Thyroid gland (tissue), 4 donors: ENCODE measurements at regions not wholly inside any gene's neighbourhood (a gene's known extent, or its start where the extent isn't known, plus 50 kb on each side); places are given as distances from the start of the nearest gene placed in this dataset.
"Not testable (repeated sequence)": the region's sequence is repeated elsewhere in the genome, so short reads cannot be mapped to it uniquely, and the experiment has no call there.

Experiments used
- DNase-seq, 2 donors: peaks; one replicate each; pipeline ENCODE4 v3.0.0-alpha.2; 2019
- H3K27ac ChIP-seq, 3 donors: fragments of 200-600 bp; sonication (generic); 1 replicate in 2 of 3; 2 replicates in 1 of 3; pipeline ENCODE4 v1.5.1; 2016 to 2019; ENCODE audit warnings: mild to moderate bottlenecking in 1 of 3, moderate library complexity in 1 of 3
- H3K27me3 ChIP-seq: fragments of 200-600 bp; sonication (generic); one replicate; pipeline ENCODE4 v1.5.1; 2019
- H3K36me3 ChIP-seq, 2 donors: fragments of 200-600 bp; sonication (generic); one replicate each; pipeline ENCODE4 v1.5.1; 2016 to 2019
- H3K4me1 ChIP-seq, 2 donors: fragments of 200-600 bp; sonication (generic); one replicate each; pipeline ENCODE4 v1.5.1; 2017 to 2019
- H3K4me3 ChIP-seq, 3 donors: fragments of 200-600 bp; sonication (generic); replicated peaks in 1 of 3; 1 replicate in 2 of 3; 2 replicates in 1 of 3; pipeline ENCODE4 v1.5.1; 2016; ENCODE audit warnings: mild to moderate bottlenecking in 1 of 3
- H3K9me3 ChIP-seq: fragments of 200-600 bp; sonication (generic); one replicate; pipeline ENCODE4 v1.5.1; 2017
- POLR2A ChIP-seq, 2 donors: fragments of 450-650 bp; IDR thresholded peaks; one replicate each; pipeline ENCODE4 v1.6.1; 2017; ENCODE audit warnings: antibody characterized with exemption in 2 of 2, mild to moderate bottlenecking in 2 of 2, moderate library complexity in 1 of 2
- WGBS, 2 donors: methylation state at CpG; one replicate each; pipeline ENCODE4 v1.1.5; 2017; 5-methylcytosine and 5-hydroxymethylcytosine counted together
- intact Hi-C: fragments of 100-400 bp; cut with DNase I; formaldehyde crosslinking; loops from one replicate; pipeline ENCODE4 v1.15.1; 2023
- TF ChIP-seq, protein P1 (sequence below), 6 experiments: fragments of 200-600 bp in 3 of 6; fragments of 450-650 bp in 3 of 6; sonication (generic) in 3 of 6; IDR thresholded peaks; one replicate each; pipeline ENCODE4 v1.5.1; 2016 to 2019; ENCODE audit warnings: antibody characterized with exemption in 6 of 6, mild to moderate bottlenecking in 2 of 6, inconsistent platforms in 1 of 6, moderate library complexity in 1 of 6

DNA sequence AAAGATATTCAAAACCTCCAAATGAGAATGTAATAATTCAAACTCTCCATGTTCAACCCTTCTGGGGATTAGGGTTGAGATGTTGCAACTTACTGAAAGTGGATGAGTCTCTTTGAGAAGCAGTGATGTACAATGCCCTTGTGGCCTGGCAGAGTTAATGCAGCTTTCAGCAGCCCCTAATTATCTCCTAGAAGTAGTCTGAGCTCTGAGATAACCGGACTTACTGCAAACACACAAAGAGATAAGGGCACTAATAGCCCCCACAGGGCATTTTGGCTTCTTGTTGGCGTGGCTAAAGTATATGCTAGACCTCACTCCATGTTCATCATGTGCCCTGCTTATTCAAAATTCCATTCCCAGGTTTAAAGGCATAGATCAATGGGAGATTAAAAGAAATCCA lies 404.7 kb downstream of the NEBL start:
- no peak overlapping the region for H3K4me3 ChIP-seq
- intact Hi-C loops, result no loop called here
- no peaks in the 10 kb centered on the region for H3K9me3 ChIP-seq
- H3K36me3 ChIP-seq, result no peaks in the 10 kb centered on the region
- no peak overlapping the region for H3K27ac ChIP-seq
- H3K4me1 ChIP-seq, result no peaks in the 10 kb centered on the region
- DNase-seq, result no peak
- TF ChIP-seq, protein P1, sequence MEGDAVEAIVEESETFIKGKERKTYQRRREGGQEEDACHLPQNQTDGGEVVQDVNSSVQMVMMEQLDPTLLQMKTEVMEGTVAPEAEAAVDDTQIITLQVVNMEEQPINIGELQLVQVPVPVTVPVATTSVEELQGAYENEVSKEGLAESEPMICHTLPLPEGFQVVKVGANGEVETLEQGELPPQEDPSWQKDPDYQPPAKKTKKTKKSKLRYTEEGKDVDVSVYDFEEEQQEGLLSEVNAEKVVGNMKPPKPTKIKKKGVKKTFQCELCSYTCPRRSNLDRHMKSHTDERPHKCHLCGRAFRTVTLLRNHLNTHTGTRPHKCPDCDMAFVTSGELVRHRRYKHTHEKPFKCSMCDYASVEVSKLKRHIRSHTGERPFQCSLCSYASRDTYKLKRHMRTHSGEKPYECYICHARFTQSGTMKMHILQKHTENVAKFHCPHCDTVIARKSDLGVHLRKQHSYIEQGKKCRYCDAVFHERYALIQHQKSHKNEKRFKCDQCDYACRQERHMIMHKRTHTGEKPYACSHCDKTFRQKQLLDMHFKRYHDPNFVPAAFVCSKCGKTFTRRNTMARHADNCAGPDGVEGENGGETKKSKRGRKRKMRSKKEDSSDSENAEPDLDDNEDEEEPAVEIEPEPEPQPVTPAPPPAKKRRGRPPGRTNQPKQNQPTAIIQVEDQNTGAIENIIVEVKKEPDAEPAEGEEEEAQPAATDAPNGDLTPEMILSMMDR (IDR thresholded peaks at IDR 0.05), result no peak
- TF ChIP-seq POLR2A (IDR thresholded peaks at IDR 0.05), result no peak
- WGBS, 2 donors, result 47 to 48% methylated on average over 2 of the region's 2 CpGs
- no peaks in the 10 kb centered on the region for H3K27me3 ChIP-seq

DNA sequence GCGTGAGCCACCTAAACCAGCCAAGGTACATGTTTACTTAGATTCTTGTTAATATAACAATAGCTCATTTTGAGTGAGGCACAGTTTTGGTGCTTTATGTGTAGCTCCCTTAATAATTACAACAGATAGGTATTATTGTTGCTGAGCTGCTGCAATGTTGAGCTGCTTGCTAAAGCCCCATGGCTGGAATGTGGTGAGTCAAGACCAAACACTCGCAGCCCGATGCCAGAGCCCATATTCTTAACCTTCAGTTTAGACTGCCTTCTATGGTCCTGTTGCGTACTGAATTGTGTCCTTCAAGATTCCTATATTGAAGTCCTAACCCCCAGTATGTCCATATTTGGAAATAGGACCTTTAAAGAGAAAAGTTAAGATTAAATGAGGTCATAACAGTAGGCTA lies 407.1 kb downstream of the NEBL start:
- TF ChIP-seq, protein P1 (IDR thresholded peaks at IDR 0.05), result no peak
- TF ChIP-seq POLR2A (IDR thresholded peaks at IDR 0.05), result no peak
- no peak overlapping the region for H3K27ac ChIP-seq
- H3K4me3 ChIP-seq, result no peak overlapping the region
- intact Hi-C loops, result no loop called here
- H3K9me3 ChIP-seq, result no peaks in the 10 kb centered on the region
- no peaks in the 10 kb centered on the region for H3K36me3 ChIP-seq
- no peak for DNase-seq
- H3K4me1 ChIP-seq, result no peaks in the 10 kb centered on the region
- 89 to 93% methylated on average over 4 of the region's 4 CpGs for WGBS, 2 donors
- no peaks in the 10 kb centered on the region for H3K27me3 ChIP-seq

DNA sequence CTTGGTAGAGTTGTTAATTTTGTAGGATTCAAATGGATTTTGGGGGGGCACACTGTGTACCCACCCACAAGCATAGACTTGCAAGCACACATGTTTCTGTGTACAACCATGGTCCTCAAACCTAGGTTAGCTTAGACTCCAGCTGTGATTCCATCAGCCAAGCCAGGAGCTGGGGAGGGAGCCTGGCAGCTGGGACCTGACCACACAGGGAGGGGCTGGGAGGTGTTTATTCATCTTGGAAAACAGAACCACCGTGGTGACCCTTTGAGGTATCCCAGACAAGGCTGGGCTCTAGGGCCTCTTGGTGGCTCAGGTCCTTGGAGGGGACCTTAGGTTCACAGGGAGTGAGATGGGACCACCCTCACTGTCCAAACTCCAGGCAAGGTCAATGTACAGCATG lies 410.3 kb downstream of the NEBL start:
- H3K9me3 ChIP-seq, result no peaks in the 10 kb centered on the region
- WGBS, 2 donors, result 10 to 50% methylated on average over 1 of the region's 1 CpG
- H3K27me3 ChIP-seq, result no peaks in the 10 kb centered on the region
- no peak for DNase-seq
- TF ChIP-seq, protein P1 (IDR thresholded peaks at IDR 0.05), result no peak
- no peak overlapping the region for H3K4me3 ChIP-seq
- H3K27ac ChIP-seq, result no peak overlapping the region
- intact Hi-C loops, result no loop called here
- H3K4me1 ChIP-seq, result no peaks in the 10 kb centered on the region
- H3K36me3 ChIP-seq, result no peaks in the 10 kb centered on the region

DNA sequence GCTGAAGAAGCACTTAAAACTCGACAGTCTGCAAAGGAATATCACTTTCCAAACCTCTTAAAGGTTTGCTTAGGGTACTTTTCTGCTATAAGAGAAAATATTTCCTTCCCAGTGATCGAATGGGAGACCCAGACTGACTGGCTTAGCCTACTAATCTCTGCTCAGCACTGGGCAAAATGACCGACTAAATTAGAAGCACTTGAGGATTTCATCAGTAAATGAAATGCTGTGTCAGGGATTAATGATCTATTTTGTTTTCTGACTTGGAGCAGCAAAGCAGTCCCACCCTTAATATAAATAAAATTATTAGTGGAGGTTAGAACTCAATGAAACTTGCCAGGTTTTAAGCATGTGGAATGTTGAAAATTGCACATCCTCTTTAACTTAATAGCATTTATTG lies 411.6 kb downstream of the NEBL start:
- no peak for TF ChIP-seq POLR2A (IDR thresholded peaks at IDR 0.05)
- TF ChIP-seq, protein P1 (IDR thresholded peaks at IDR 0.05), result no peak
- 18 to 32% methylated on average over 3 of the region's 3 CpGs for WGBS, 2 donors
- no peak for DNase-seq
- no peaks in the 10 kb centered on the region for H3K36me3 ChIP-seq
- no peak overlapping the region for H3K4me3 ChIP-seq
- H3K4me1 ChIP-seq, result no peaks in the 10 kb centered on the region
- no peak overlapping the region for H3K27ac ChIP-seq
- H3K27me3 ChIP-seq, result no peaks in the 10 kb centered on the region
- H3K9me3 ChIP-seq, result no peaks in the 10 kb centered on the region
- intact Hi-C loops, result no loop called here

DNA sequence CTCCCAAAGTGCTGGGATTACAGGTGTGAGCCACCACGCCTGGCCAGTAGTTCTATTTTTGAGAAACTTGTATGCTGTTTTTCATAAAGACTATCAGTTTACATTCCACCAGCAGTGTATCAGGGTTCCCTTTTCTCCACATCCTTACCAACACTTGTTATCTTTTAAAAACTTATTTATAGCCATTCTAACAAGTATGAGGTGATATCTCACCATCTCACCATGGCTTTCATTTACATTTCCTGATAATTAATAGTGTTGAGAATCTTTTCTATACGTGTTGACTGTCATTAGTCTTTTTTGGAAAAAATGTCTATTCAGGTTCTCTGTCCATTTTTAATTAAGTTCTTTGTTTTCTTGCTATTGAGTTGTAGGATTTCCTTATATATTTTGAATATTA lies 416.1 kb downstream of the NEBL start:
- WGBS, 2 donors, result 89 to 93% methylated on average over 2 of the region's 2 CpGs

DNA sequence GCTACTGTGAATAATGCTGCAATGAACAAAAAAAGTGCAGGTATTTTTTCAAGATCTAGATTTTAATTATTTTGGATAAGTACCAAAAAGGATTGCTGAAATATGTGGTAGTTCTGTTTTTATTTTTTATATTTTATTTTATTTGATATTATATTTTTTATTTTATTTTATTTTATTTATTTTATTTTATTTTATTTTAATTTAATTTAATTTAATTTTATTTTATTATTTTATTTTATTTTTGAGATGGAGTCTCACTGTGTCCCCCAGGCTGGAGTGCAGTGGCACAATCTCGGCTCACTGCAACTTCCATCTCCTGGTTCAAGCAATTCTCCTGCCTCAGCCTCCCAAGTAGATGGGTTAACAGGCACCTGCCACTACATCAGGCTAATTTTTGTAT lies 416.5 kb downstream of the NEBL start:
- intact Hi-C loops, H3K4me1 ChIP-seq, H3K27ac ChIP-seq, H3K36me3 ChIP-seq, H3K27me3 ChIP-seq, H3K4me3 ChIP-seq, DNase-seq, H3K9me3 ChIP-seq: not testable (repeated sequence)
- 93 to 100% methylated on average over 1 of the region's 1 CpG for WGBS, 2 donors

More for the DNA sequence above, 416.1 kb downstream of the NEBL start:
- Histone ChIP-seq H3K36me3 (no peaks in the 10 kb centered on the region), H3K27me3 (no peaks in the 10 kb centered on the region), H3K4me1 (no peaks in the 10 kb centered on the region), H3K4me3 (no peak overlapping the region), H3K27ac (no peak overlapping the region), H3K9me3 (no peaks in the 10 kb centered on the region)
- no peak for TF ChIP-seq POLR2A (IDR thresholded peaks at IDR 0.05)
- TF ChIP-seq, protein P1 (IDR thresholded peaks at IDR 0.05), result no peak
- no peak for DNase-seq
- intact Hi-C loops, result no loop called here
